Pancreas (tissue), 10 donors: ENCODE measurements at regions not wholly inside any gene's neighbourhood (a gene's known extent, or its start where the extent isn't known, plus 50 kb on each side); places are given as distances from the start of the nearest gene placed in this dataset.

ENCODE experiments used
- ATAC-seq, 4 donors: fragments of 200-7000 bp; cut with Tn5 transposase; one replicate each; pipeline versions ENCODE4 v1.8.0 to v1.9.1; 2020; ENCODE audit warnings: mild to moderate bottlenecking in 4 of 4, moderate library complexity in 4 of 4
- DNase-seq, 6 donors: peaks; one replicate each; pipeline ENCODE4 v3.0.0-alpha.2; 2020
- FAIRE-seq: peaks from 2 replicates; lab custom pipeline; 2012; peaks lifted over from hg19 to GRCh38; lab: Jason Lieb, UNC
- H3K27ac ChIP-seq, 4 donors: fragments of 200-600 bp; sonication (generic); 1 replicate in 3 of 4; 2 replicates in 1 of 4; pipeline versions ENCODE4 v1.5.0 to v1.8.0; 2020
- H3K27me3 ChIP-seq, 4 donors: fragments of 200-600 bp; one replicate each; pipeline ENCODE4 v1.8.0; 2021
- H3K36me3 ChIP-seq, 3 donors: fragments of 200-600 bp; sonication (generic) in 1 of 3; one replicate each; pipeline versions ENCODE4 v1.5.0 to v1.8.0; 2020 to 2021
- H3K4me1 ChIP-seq, 3 donors: fragments of 200-600 bp; one replicate each; pipeline ENCODE4 v1.8.0; 2021
- H3K4me3 ChIP-seq, 4 donors: fragments of 200-600 bp; sonication (generic) in 2 of 4; one replicate each; pipeline versions ENCODE4 v1.5.0 to v1.8.0; 2020 to 2021
- H3K9me3 ChIP-seq, 4 donors: fragments of 200-600 bp; one replicate each; pipeline ENCODE4 v1.8.0; 2021
- WGBS, 2 donors: extraction: QIAGEN DNeasy Blood & Tissue Kit; methylation state at CpG; one replicate each; pipeline ENCODE4 v1.1.7; 2013; 5-methylcytosine and 5-hydroxymethylcytosine counted together
- intact Hi-C, 3 donors: fragments of 100-400 bp; cut with DNase I; formaldehyde crosslinking; loops; one replicate each; pipeline versions ENCODE4 v1.11.1 to v1.14.2; 2022
- TF ChIP-seq, protein P1 (sequence below), 4 donors: fragments of 200-600 bp; sonication (generic) in 3 of 4; IDR thresholded peaks; one replicate each; pipeline versions ENCODE4 v1.5.0 to v1.8.0; 2021; ENCODE audit warnings: antibody characterized with exemption in 4 of 4
- donor health status: healthy with polysubstance abuse.
- donor health status: DM: no; HTN: no; CAD: no; lungs with moderate emphysema.
- donor health status: DM: no; HTN: no; CAD: no.
- donor health status: control.
- donor health status: control.
- donor health status: Bipolar disorder and iron deficiency.
- donor health status: DM: yes; HTN: yes; CAD: no.
- donor health status: DM: no; HTN: no; CAD: no.
- donor health status: DM: no; HTN: no; CAD: no.
- donor health status: DM: yes; HTN: yes; CAD: no.

DNA sequence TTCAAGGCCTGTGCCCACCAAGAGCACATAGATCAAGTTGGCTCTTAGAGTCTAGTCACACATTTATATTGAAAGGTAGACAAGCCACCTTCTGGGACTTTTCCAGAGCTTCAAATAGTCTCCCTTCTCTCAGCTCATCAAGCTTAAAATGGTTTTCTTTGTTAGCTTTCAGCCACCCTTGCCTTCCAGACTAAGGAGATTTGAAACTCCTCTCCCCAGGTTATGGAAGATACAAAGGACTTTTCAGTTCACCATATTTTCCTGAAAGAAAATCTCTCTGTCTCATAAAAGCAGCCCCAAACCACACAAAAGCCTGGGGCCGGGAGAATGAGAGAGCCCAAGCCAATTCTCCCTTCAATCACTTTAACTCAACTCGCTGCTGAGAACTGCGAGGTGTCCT is 134.1 kb downstream of the ZC3H11B start:
- WGBS, 2 donors: 73 to 89% methylated on average over 3 of the region's 3 CpGs

DNA sequence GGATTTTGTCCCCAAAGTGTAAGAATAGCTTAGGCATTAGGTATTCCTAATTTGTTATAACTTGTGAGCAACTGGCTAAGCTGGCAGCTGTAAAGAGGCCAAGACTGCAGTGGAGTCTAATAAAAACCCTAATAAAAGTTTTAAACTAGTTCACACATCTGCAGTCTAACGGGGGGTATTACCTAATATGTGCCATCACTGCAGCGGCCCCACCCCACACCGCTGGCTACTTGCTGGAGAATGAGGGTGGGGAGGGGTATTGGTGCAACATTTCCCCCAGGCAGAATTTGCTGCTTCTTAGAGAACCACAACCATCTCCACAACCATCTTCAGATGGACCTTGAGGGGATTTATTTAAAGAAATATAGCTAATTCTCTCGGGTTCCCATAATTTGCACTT is 135.0 kb downstream of the ZC3H11B start:
- WGBS, 2 donors: 87 to 92% methylated on average over 4 of the region's 4 CpGs
- no peak overlapping the region for H3K4me3 ChIP-seq
- intact Hi-C loops: no loop called here
- FAIRE-seq (no peak), ATAC-seq (no peak), DNase-seq (no peak)
- H3K36me3 ChIP-seq: no peaks in the 10 kb centered on the region
- no peaks in the 10 kb centered on the region for H3K27me3 ChIP-seq
- no peaks in the 10 kb centered on the region for H3K4me1 ChIP-seq
- no peaks in the 10 kb centered on the region for H3K9me3 ChIP-seq
- TF ChIP-seq, protein P1, sequence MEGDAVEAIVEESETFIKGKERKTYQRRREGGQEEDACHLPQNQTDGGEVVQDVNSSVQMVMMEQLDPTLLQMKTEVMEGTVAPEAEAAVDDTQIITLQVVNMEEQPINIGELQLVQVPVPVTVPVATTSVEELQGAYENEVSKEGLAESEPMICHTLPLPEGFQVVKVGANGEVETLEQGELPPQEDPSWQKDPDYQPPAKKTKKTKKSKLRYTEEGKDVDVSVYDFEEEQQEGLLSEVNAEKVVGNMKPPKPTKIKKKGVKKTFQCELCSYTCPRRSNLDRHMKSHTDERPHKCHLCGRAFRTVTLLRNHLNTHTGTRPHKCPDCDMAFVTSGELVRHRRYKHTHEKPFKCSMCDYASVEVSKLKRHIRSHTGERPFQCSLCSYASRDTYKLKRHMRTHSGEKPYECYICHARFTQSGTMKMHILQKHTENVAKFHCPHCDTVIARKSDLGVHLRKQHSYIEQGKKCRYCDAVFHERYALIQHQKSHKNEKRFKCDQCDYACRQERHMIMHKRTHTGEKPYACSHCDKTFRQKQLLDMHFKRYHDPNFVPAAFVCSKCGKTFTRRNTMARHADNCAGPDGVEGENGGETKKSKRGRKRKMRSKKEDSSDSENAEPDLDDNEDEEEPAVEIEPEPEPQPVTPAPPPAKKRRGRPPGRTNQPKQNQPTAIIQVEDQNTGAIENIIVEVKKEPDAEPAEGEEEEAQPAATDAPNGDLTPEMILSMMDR (IDR thresholded peaks at IDR 0.05): no peak
- H3K27ac ChIP-seq: no peak overlapping the region

More for the DNA sequence above, 134.1 kb downstream of the ZC3H11B start:
- H3K27ac ChIP-seq: no peak overlapping the region
- H3K27me3 ChIP-seq: no peaks in the 10 kb centered on the region
- TF ChIP-seq, protein P1 (IDR thresholded peaks at IDR 0.05): no peak
- intact Hi-C loops: no loop called here
- no peak overlapping the region for H3K4me3 ChIP-seq
- no peaks in the 10 kb centered on the region for H3K36me3 ChIP-seq
- H3K9me3 ChIP-seq: no peaks in the 10 kb centered on the region
- ATAC-seq (no peak), FAIRE-seq (no peak), DNase-seq (no peak)
- no peaks in the 10 kb centered on the region for H3K4me1 ChIP-seq

DNA sequence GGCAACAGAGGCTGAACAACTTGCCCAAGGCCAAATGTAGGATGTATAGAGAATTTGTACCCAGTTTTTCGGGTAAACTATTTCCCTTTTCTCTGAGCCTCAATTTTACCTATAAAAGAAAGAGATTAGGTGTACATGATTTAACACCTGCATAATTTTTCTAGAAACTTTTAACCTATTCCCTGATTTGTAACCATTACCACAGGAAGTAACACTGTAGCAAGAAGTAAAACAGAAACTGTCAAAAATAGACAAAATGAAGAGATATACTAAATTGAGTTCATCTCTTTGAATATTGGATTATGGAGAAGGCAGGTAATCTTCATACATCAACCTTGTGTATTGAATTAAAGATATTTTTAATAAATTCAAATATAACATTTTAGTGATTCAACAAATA is 136.2 kb downstream of the ZC3H11B start:
- WGBS, 2 donors: 67 to 92% methylated on average over 1 of the region's 1 CpG
- intact Hi-C loops: no loop called here
- Histone ChIP-seq H3K9me3 (no peaks in the 10 kb centered on the region), H3K4me1 (no peaks in the 10 kb centered on the region), H3K27ac (no peak overlapping the region), H3K27me3 (no peaks in the 10 kb centered on the region), H3K4me3 (no peak overlapping the region), H3K36me3 (no peaks in the 10 kb centered on the region)
- no peak for DNase-seq
- no peak for ATAC-seq
- no peak for FAIRE-seq
- TF ChIP-seq, protein P1 (IDR thresholded peaks at IDR 0.05): no peak

DNA sequence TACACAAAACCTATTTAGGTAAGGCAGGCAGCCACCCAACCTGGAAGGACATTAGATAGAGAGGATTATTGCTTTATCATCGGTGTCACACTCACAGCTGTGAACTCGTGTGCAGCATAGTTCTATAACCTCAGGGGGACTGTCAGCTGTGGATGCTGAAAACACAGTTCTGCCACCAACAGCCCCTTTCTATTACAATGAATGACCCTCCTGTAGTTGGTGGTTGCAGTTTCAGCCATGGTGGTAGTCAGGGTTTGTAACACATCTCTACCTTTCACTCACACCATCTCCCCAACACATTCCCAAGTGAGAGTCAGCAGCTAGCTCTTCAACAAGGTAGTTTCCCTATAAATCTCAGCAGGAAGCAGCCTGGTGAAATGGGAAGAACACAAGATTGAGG is 136.8 kb downstream of the ZC3H11B start:
- TF ChIP-seq, protein P1 (IDR thresholded peaks at IDR 0.05): no peak
- no peak for ATAC-seq
- H3K36me3 ChIP-seq: no peaks in the 10 kb centered on the region
- H3K27me3 ChIP-seq: no peaks in the 10 kb centered on the region
- no peak overlapping the region for H3K27ac ChIP-seq
- H3K4me3 ChIP-seq: no peak overlapping the region
- DNase-seq: no peak
- no peaks in the 10 kb centered on the region for H3K9me3 ChIP-seq
- H3K4me1 ChIP-seq: no peaks in the 10 kb centered on the region
- 72 to 83% methylated on average over 2 of the region's 2 CpGs for WGBS, 2 donors
- FAIRE-seq: no peak
- intact Hi-C loops: no loop called here

DNA sequence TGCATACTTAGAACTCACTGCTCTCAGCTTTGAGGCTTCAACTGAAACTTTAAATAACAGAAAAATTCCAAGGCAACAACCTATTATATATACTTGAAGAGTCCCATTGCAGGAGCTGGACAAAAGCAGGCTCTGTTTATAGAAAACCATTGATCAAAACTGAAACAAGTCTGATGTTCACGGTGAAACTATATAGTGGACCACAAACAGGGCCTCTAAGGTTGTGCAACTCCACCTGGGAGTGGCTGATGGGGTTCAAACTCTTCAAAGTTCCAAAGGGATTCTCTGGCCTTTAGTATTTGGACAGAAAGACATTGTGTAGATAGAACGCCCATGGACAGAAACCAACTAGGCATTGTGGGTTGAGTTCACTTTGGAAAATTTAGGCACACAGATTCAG is 140.3 kb downstream of the ZC3H11B start:
- ATAC-seq (no peak), FAIRE-seq (no peak), DNase-seq (no peak)
- H3K9me3 ChIP-seq: no peaks in the 10 kb centered on the region
- TF ChIP-seq, protein P1 (IDR thresholded peaks at IDR 0.05): no peak
- H3K27ac ChIP-seq: no peak overlapping the region
- H3K4me3 ChIP-seq: no peak overlapping the region
- H3K27me3 ChIP-seq: no peaks in the 10 kb centered on the region
- WGBS, 2 donors: 85 to 90% methylated on average over 2 of the region's 2 CpGs
- H3K4me1 ChIP-seq: no peaks in the 10 kb centered on the region
- intact Hi-C loops: no loop called here
- H3K36me3 ChIP-seq: no peaks in the 10 kb centered on the region
